Endothelial cell of umbilical vein (primary cell): ENCODE measurements at regions not wholly inside any gene's neighbourhood (a gene's known extent, or its start where the extent isn't known, plus 50 kb on each side); places are given as distances from the start of the nearest gene placed in this dataset.

Experiments
- BruUV-seq: library from RNA; stranded (reverse); fragments of 400-500 nt; replicated peaks from 2 replicates; lab custom pipeline; 2021; lab: Mats Ljungman, UMichigan
- CTCF ChIA-PET: fragments of 300-600, 350-600 bp; sonication (Branson Sonifier 250); formaldehyde crosslinking; loops from one replicate; lab custom pipeline; 2021; ENCODE audit warnings: antibody characterized with exemption, inconsistent platforms; lab: Charles Lee
- POLR2A ChIA-PET: fragments of 300-600, 350-600 bp; sonication (Branson Sonifier 250); formaldehyde crosslinking; loops from one replicate; lab custom pipeline; 2021; ENCODE audit warnings: antibody characterized with exemption, inconsistent platforms; lab: Charles Lee
- DNase-seq: peaks from one replicate; pipeline ENCODE4 v3.0.0-alpha.2; 2011; ENCODE audit warnings: low read depth, low spot score
- FAIRE-seq: peaks from 2 replicates; lab custom pipeline; 2011; peaks lifted over from hg19 to GRCh38; lab: Jason Lieb, UNC
- H2AFZ ChIP-seq: 2 replicates; pipeline ENCODE4 v1.6.0; 2012; ENCODE audit warnings: low read depth, low read length, control low read depth, inconsistent platforms
- H3K27ac ChIP-seq: 2 replicates; pipeline ENCODE4 v1.5.1; 2011; ENCODE audit warnings: low read depth, mild to moderate bottlenecking, control low read depth, low read length, moderate library complexity; ENCODE audit not compliant: insufficient read depth
- H3K27me3 ChIP-seq, 2 experiments: 2 replicates each; pipeline versions ENCODE4 v1.6.0 to v1.6.1; 2011; ENCODE audit warnings: low read length in 2 of 2, mixed read lengths in 1 of 2; ENCODE audit not compliant: control insufficient read depth in 2 of 2, insufficient read depth in 2 of 2
- H3K36me3 ChIP-seq, 2 experiments: 2 replicates in 1 of 2; 3 replicates in 1 of 2; pipeline ENCODE4 v1.5.1; 2011; ENCODE audit warnings: low read length in 2 of 2, mild to moderate bottlenecking in 1 of 2, moderate library complexity in 1 of 2; ENCODE audit not compliant: control insufficient read depth in 2 of 2, insufficient read depth in 2 of 2; ENCODE audit errors: extremely low read depth in 1 of 2
- H3K4me1 ChIP-seq: 3 replicates; pipeline ENCODE4 v1.5.1; 2011; ENCODE audit warnings: mild to moderate bottlenecking, low read length; ENCODE audit not compliant: control insufficient read depth, insufficient read depth; ENCODE audit errors: extremely low read depth
- H3K4me2 ChIP-seq: 2 replicates; pipeline ENCODE4 v1.6.1; 2011; ENCODE audit warnings: low read length, control low read depth, mixed read lengths; ENCODE audit not compliant: insufficient read depth
- H3K4me3 ChIP-seq, 3 experiments: fragments of 200-600 bp in 1 of 3; sonication (generic), shearing (Covaris generic) in 1 of 3; replicated peaks in 1 of 3; 2 replicates each; pipeline ENCODE4 v1.5.1; 2011 to 2016; ENCODE audit warnings: control low read depth in 3 of 3, low read length in 3 of 3, mild to moderate bottlenecking in 2 of 3, inconsistent platforms in 1 of 3, low read depth in 1 of 3, moderate library complexity in 1 of 3; ENCODE audit not compliant: insufficient read depth in 1 of 3
- H3K79me2 ChIP-seq: 2 replicates; pipeline ENCODE4 v1.6.0; 2012; ENCODE audit warnings: low read length, inconsistent platforms; ENCODE audit not compliant: control insufficient read depth, insufficient read depth
- H3K9ac ChIP-seq: replicated peaks from 2 replicates; pipeline ENCODE3; 2011; ENCODE audit warnings: low read length, control low read depth; ENCODE audit not compliant: insufficient read depth; ENCODE audit errors: extremely low read depth
- H3K9me1 ChIP-seq: replicated peaks from 3 replicates; pipeline ENCODE4 v1.6.0; 2011; ENCODE audit warnings: mild to moderate bottlenecking, low read length; ENCODE audit not compliant: control insufficient read depth, insufficient read depth; ENCODE audit errors: extremely low read depth
- H3K9me3 ChIP-seq: replicated peaks from 2 replicates; pipeline ENCODE4 v1.5.1; 2012; ENCODE audit warnings: low read length, inconsistent platforms; ENCODE audit not compliant: control insufficient read depth, insufficient read depth
- H4K20me1 ChIP-seq: replicated peaks from 2 replicates; pipeline ENCODE3; 2011; ENCODE audit warnings: mild to moderate bottlenecking, low read length; ENCODE audit not compliant: control insufficient read depth, insufficient read depth; ENCODE audit errors: extremely low read depth
- EZH2 ChIP-seq: IDR thresholded peaks from 2 replicates; pipeline ENCODE4 v1.6.1; 2012; ENCODE audit warnings: borderline replicate concordance, low read depth, mild to moderate bottlenecking, moderate library complexity, low read length, inconsistent platforms; ENCODE audit not compliant: severe bottlenecking
- FOS ChIP-seq: IDR thresholded peaks from 2 replicates; pipeline ENCODE4 v1.6.1; 2011; ENCODE audit warnings: mild to moderate bottlenecking, low read length, moderate library complexity, borderline replicate concordance; ENCODE audit not compliant: insufficient read depth
- GATA2 ChIP-seq: IDR thresholded peaks from 2 replicates; pipeline ENCODE4 v1.7.0; 2011; ENCODE audit warnings: low read depth, mild to moderate bottlenecking, moderate library complexity, mixed read lengths, low read length; ENCODE audit not compliant: insufficient read length, insufficient read depth
- JUN ChIP-seq: IDR thresholded peaks from 2 replicates; pipeline ENCODE4 v1.6.1; 2011; ENCODE audit warnings: borderline replicate concordance, low read depth; ENCODE audit not compliant: insufficient read length, insufficient read depth
- MYC ChIP-seq: IDR thresholded peaks from one replicate; pipeline ENCODE4 v1.6.1; 2011; ENCODE audit warnings: mild to moderate bottlenecking, low read depth, low read length
- POLR2A ChIP-seq: IDR thresholded peaks from 2 replicates; pipeline ENCODE4 v1.6.1; 2012; ENCODE audit warnings: low read depth, mild to moderate bottlenecking, control low read depth, low read length
- POLR2AphosphoS5 ChIP-seq: IDR thresholded peaks from 2 replicates; pipeline ENCODE4 v1.6.1; 2012; ENCODE audit warnings: low read depth, mild to moderate bottlenecking, control low read depth, low read length, moderate library complexity; ENCODE audit not compliant: insufficient read depth
- dilution Hi-C: fragments of 300-500 bp; cut with MboI; formaldehyde crosslinking; loops from one replicate; pipeline ENCODE4 v1.15.0; 2019; ENCODE audit warnings: low sequenced_read_pairs; ENCODE audit not compliant: extremely low pct_ligation_motif_present
- intact Hi-C: fragments of 100-400 bp; cut with micrococcal nuclease; formaldehyde crosslinking; loops from one replicate; pipeline ENCODE4 v1.10.0; 2022
- TF ChIP-seq, protein P1 (sequence below), 2 donors: IDR thresholded peaks; 1 replicate in 1 of 2; 2 replicates in 1 of 2; pipeline ENCODE4 v1.5.1; 2011; ENCODE audit warnings: low read length in 2 of 2, mild to moderate bottlenecking in 2 of 2, moderate library complexity in 2 of 2, control low read depth in 1 of 2, inconsistent platforms in 1 of 2, low read depth in 1 of 2; ENCODE audit not compliant: insufficient read depth in 1 of 2; ENCODE audit errors: extremely low read depth in 1 of 2
- TF ChIP-seq, protein P2 (sequence below): IDR thresholded peaks from 2 replicates; pipeline ENCODE4 v1.6.1; 2011; ENCODE audit not compliant: insufficient read depth, insufficient read length

DNA sequence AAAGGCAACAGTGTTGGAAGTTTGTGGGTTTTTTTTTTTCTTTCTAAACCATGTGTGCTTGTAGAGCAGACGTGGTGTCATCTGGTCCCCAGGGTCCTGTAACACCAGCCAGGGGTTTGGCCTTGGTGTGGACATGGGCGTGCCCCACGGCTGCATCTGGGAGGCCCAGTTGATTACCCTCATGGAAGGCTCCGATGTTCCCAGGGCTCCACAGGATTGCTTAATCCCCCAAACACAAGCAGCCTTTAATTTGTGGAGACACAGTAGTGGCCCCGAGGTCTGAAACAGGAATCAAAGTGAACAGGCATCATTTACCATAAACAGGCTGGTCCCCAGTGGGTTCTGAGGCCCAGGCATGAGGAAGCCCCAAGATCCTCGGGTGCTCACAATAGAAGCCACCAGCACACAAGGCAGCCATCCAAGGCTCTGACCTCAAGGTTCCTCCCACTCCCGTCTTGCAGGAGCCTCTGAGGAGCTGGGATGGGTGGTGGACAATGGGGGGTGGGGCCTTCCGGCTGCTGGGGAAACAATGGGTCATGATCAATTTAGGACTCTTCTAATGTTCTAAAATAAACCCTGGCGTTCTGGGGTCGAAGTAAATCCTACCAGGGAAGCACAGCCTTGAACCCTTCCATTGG, 115.0 kb upstream of the CD82 start:
- Histone ChIP-seq H4K20me1 (no peaks in the 10 kb centered on the region), H3K27ac (no peak overlapping the region), H3K4me1 (no peaks in the 10 kb centered on the region), H2AFZ (no peak overlapping the region), H3K36me3 (no peaks in the 10 kb centered on the region), H3K79me2 (no peaks in the 10 kb centered on the region), H3K9me3 (no peaks in the 10 kb centered on the region), H3K27me3 (no peaks in the 10 kb centered on the region), H3K4me2 (no peak overlapping the region), H3K9me1 (no peaks in the 10 kb centered on the region), H3K4me3 (no peak overlapping the region), H3K9ac (no peak overlapping the region)
- no TSS peak for BruUV-seq
- ChIA-PET POLR2A (no interaction called here), CTCF (no interaction called here)
- dilution Hi-C loops: no loop called here
- intact Hi-C loops: no loop called here
- TF ChIP-seq FOS (no peak), MYC (no peak), EZH2 (no peak), POLR2AphosphoS5 (no peak), JUN (no peak), GATA2 (no peak), POLR2A (no peak)
- TF ChIP-seq, protein P1, sequence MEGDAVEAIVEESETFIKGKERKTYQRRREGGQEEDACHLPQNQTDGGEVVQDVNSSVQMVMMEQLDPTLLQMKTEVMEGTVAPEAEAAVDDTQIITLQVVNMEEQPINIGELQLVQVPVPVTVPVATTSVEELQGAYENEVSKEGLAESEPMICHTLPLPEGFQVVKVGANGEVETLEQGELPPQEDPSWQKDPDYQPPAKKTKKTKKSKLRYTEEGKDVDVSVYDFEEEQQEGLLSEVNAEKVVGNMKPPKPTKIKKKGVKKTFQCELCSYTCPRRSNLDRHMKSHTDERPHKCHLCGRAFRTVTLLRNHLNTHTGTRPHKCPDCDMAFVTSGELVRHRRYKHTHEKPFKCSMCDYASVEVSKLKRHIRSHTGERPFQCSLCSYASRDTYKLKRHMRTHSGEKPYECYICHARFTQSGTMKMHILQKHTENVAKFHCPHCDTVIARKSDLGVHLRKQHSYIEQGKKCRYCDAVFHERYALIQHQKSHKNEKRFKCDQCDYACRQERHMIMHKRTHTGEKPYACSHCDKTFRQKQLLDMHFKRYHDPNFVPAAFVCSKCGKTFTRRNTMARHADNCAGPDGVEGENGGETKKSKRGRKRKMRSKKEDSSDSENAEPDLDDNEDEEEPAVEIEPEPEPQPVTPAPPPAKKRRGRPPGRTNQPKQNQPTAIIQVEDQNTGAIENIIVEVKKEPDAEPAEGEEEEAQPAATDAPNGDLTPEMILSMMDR (IDR thresholded peaks at IDR 0.05; ENCODE audit: extremely low read depth in 1 of 2, insufficient read depth in 1 of 2, low read depth in 1 of 2, low read length in 2 of 2): no peak
- TF ChIP-seq, protein P2, sequence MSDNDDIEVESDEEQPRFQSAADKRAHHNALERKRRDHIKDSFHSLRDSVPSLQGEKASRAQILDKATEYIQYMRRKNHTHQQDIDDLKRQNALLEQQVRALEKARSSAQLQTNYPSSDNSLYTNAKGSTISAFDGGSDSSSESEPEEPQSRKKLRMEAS: no peak
- FAIRE-seq: no peak
- DNase-seq: no peak
